ENCODE measurements at regions not wholly inside any gene's neighbourhood (a gene's known extent, or its start where the extent isn't known, plus 50 kb on each side); places are given as distances from the start of the nearest gene placed in this dataset.

GRCh38 chr3:101122681-101123080, 129.5 kb upstream of the ABI3BP start:
- TF ChIP-seq CTCF (IDR thresholded peaks at IDR 0.05; ENCODE audit: low read length) (no peak), EZH2phosphoT487 (IDR thresholded peaks at IDR 0.05; ENCODE audit: low read length) (no peak)

Data from MM.1S (cell line).